GM18907 (cell line): ENCODE measurements at regions not wholly inside any gene's neighbourhood (a gene's known extent, or its start where the extent isn't known, plus 50 kb on each side); places are given as distances from the start of the nearest gene placed in this dataset.
"Not testable (repeated sequence)": the region's sequence is repeated elsewhere in the genome, so short reads cannot be mapped to it uniquely, and the experiment has no call there.

ENCODE experiments used
- ATAC-seq: cut with Tn5 transposase; IDR thresholded peaks from one replicate; pipeline ENCODE4 v1.9.1; 2021; ENCODE audit warnings: mild to moderate bottlenecking, moderate library complexity; ENCODE audit not compliant: unreplicated experiment

DNA sequence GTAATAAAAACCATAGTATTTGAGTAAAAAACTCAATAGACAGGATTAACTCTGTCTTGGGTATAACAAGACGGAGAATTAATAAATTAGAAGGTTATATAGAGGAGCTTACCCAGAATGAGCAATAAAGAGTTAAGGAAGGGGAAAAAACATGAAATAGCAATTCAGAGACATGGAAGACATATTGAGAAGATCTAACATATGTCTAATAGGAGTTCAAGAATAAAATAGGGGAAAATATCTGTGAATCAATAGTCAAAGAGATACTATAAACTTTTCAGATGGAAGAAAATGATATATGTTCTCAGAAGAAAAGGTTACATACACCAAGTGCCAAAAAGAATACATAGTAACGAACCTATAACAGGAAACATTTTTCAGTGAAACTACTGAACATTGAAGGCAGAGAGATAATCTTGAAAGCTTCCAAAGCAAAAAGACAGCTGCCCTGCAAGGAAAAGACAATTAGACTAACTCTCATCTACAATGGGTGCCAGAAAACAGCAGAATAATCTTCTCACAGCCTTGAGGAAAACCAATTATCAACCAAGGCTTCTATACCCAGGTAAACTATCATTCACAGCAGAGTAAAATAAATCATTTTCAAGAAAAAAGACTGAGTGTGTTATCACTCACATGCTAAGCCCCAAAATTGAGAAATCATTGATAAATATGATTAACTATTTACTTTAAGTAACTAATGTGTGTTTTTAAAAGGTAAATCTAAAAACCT, 106.0 kb downstream of the ENC1 start:
- ATAC-seq: no peak

DNA sequence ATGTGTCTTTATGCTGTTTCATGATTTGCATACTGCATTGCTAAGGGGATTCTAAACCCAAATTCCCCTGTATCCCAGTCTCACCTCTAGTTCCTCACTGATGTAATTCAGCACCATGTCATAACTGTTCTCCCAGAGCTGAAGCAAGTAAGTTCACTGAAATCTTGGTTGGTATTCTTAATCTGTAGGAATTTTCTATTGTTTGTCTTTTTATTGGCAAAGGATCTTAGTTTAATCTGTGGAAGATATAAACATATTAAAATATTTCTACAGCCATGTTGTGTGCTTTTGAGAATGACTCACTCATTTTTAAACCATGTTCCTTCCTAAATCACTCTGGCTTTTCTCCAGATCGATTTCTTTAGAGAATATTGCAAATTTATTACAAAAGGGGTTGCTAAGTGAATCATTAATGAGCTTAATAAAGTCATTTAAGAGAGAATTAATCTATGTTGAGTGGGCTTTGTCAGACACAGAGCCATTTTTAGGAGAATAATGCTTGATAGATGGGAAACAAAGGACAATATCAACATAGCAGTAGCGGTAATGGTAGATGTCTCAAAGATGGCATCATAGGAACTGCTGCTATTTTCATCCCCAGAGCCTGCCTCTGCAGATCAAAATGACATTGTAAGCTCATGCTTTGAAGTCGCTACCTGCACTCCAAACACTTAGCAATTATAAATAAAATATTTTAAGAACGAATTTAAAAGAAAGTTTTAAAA, 110.0 kb downstream of the ENC1 start:
- ATAC-seq: no peak

DNA sequence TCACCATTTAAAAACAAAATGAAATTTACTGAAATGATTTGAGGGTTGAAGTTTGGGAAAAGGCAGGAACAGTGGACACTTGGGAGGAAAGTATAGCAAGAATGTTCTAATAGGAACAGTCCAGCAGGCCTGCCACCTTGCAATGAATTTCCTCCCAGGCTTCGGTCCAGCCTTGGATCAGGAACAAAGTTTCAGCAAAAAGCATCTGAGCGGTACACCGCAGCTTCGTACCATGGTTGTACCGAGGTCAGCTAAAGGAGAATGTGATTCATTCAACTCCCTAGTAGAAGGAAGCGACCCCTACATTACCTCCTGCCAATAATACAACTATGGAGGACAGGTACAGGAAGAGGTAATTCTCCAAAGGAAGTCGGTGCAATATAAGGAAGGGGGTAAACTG, 111.4 kb downstream of the ENC1 start:
- no peak for ATAC-seq

DNA sequence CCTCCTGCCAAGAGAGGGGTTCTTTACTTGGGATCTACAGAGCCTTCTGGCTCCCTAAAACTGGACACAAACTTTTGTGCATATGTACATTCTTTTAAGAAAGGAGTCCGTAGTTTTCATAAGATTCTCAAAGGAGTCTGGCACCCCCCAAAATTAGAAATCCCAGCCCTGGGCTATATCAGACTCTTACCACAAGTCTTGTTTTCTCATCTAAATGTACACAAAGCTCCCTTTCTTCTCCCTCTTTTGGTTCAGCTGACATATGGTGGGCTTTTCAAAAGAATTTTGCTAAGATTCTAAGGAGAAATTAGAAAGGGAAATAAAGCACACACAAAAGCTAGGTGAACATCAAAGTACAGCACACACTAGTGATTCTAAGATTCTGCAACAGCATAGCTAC, 114.4 kb downstream of the ENC1 start:
- ATAC-seq: no peak

DNA sequence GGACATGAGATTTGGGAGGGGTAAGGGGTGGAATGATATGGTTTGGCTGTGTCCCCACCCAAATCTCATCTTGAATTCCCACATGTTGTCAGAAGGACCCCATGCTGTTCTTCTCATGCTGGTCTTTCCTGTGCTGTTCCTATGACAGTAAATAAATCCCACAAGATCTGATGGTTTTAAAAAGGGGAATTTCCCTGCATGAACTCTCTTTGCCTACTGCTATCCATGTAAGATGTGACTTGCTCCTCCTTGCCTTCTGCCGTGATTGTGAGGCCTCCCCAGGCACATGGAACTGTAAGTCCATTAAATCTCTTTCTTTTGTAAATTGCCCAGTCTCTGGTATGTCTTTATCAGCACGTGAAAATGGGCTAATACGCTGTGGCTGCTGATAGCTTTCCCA, 115.8 kb downstream of the ENC1 start:
- ATAC-seq: not testable (repeated sequence)

DNA sequence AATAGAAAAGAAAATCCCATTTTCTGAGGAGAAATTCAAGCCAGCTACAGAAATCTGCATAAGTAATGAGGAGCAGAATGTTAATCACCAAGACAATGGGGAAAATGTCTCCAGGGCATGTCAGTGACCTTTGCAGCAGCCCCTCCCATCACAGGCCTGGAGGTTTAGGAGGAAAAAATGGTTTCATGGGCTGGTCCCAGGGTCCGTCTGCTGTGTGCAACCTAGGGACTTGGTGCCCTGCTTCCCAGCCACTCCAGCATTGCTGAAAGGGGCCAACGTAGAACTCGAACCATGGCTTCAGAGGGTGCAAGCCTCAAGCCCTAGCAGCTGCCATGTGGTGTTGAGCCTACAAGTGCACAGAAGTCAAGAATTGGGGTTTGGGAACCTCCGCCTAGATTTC, 116.8 kb downstream of the ENC1 start:
- ATAC-seq: not testable (repeated sequence)

DNA sequence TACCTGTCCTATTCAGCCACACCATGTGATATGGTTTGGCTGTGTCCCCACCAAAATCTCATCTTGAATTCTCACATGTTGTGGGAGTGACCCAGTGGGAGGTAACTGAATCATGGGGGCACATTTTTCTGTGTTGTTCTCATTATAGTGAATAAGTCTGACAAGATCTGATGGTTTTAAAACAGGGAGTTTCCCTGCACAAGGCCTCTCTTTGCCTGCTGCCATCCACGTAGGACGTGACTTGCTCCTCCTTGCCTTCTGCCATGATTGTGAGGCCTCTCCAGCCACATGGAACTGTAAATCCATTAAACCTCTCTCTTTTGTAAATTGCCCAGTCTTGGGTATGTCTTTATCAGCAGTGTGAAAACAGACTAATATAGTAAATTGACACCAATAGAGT, 117.7 kb downstream of the ENC1 start:
- ATAC-seq: not testable (repeated sequence)

DNA sequence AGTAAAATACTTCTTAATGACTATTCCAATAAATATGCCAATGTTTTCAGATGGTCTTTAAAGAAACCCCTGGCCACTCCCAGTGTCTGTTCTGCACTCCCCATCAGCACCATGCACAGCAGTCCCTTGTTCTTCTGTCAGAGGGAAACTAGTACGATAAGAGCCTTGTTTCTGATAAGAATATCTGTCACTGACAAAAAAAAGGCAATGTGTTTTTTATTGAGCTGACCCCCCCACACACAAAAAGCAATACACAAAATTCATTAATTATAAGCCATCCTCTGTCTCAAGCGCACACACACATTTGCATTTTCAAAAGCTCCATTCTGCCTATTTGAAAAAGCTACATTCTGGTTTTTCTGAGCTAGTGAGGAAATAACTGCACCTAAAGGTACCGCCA, 119.1 kb downstream of the ENC1 start:
- no peak for ATAC-seq

DNA sequence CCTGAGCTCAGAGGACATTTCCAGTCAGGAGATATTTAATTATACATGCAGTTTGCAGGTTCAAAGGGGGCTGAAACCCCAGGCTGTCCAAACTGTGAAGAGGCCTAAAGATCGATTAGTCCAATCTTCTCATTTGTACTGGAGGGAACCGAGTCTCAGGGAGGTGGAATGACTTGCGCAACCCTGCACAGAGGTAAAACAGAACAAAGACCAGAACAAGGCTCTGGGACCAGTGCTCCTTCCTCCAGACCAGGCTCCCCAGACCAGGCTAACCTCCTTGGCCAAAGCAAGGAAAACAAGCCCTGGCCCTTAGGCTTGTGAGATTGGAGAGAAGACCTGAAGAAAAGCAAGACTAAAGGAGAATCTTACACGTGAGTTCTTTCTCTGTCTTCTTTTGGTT, 120.8 kb downstream of the ENC1 start:
- no peak for ATAC-seq

DNA sequence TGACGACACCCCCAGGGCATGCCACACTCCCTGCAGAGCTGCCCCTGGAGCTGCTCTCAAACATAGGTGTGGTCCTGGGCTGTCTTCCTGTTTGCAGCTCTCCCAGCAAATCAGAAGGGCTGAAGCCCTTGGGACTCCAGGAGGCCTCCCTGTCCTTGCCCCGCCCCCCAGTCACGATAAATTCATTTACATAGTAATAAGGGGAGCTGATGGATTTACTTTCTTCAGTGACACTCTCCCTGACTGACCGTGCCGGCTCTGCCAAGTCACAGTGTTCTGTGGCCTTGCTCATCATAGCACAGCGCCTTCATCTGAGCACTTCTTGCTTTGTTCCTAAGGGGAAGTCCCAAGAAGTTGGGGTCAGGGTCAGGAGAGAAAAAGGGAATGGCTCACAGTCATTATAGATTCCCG, 121.4 kb downstream of the ENC1 start:
- no peak for ATAC-seq

DNA sequence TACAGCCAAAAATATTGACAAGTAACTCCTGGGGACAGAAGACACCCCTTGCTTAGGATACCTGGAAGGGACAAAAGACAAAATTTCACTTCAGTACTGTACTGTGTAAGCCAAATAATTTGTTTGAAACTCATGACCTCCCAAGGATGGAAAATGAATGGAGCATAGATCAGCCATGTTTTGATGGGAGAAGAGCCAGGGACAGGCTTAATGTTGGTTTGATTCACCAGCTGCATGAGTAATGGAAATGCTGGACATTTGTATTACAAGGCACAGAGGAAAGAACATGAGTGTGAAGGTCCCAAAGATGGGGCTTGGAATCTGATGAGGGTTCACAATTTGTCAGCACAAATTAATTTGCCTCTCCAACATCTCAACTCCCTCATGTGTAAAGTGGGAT, 122.8 kb downstream of the ENC1 start:
- no peak for ATAC-seq

DNA sequence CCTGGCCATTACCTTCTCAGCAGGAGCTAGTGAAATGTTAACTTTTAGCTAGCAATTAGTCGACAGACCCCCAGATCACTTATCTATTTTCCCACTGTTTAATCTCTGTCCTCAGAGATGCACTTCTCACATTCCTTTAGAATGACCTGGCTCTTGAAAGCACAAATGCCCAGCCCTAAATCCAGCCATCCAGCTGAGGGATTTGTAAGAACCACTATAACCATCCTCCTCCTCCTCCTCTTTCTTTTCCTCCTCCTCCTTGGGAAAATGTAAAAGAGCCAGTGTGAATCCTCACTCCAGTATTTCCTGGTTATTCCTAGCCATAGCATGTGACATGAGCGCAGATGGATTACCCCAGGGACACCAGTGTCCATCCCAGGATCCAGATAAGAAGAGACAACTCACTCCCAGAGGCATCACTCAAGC, 124.3 kb downstream of the ENC1 start:
- ATAC-seq: no peak

DNA sequence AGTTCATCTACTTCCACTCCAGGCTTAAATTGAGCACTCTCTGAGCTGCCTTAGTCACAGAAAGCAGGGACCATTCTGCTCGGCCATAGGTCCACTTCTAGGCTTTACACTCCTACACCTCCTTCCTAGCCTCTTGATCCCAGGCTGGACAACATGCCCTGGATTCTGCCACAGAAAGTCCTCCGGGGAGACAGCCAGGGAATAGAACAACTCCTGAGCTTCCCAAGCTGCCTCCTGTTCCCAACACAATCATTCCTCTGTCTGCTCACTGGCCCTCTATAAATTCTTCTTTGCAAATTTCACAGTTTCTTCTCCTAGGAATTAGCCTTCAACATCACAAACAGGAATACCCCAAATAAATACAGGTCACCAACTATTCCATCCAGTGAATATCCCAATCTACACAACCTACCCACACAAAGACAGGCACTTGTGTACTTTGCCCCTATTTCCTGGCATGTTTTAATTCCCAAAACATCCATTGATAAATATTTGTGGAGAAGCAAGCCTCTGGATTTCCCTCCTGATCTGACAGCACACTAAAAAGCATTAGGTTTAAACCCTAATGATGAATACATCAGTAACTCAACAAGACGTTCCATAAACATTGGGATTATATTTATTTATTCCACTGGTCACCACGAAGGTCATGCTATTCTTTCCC, 125.5 kb downstream of the ENC1 start:
- ATAC-seq: no peak

DNA sequence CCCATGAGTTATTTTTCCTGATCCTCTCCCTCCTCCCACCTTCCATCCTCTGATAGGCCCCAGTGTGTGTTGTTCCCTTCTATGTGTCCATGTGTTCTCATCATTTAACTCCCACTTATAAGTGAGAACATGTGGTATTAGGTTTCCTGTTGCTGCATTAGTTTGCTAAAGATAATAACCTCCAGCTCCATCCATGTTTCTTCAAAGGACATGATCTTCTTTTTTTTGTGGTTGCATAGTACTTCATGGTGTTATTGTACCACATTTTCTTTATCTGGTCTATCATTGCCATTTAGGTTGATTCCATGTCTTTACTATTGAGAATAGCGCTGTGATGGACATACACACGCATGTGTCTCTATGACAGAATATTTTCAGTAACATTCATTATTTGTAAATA, 128.8 kb downstream of the ENC1 start:
- ATAC-seq: not testable (repeated sequence)

DNA sequence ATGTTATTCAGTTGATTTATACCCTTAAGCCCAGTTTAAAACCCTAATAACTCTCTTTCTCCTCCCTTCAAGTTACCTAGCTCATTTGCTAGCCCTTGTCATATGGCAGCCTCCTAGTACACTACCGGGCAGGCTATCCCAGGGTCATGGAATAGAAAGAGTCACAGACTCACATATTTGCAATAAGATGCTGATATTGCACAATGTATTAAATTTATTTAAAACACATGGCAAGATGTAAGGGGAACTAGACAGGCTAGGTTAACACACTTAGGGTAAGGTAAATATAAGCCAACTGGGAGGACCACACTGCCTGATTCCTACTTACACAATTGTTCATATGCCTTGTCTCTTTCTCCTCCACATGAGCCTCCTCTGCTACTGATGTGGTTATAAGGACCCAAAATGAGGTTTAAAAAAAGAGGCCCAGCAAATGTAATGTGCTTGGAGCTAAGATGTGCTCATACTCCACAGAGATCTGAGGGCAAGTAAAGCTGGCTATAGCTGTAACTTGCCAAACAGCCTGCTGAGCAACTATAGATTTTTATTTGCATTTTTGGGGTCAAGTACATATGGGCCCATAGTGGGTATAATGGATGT, 130.0 kb downstream of the ENC1 start:
- ATAC-seq: no peak

DNA sequence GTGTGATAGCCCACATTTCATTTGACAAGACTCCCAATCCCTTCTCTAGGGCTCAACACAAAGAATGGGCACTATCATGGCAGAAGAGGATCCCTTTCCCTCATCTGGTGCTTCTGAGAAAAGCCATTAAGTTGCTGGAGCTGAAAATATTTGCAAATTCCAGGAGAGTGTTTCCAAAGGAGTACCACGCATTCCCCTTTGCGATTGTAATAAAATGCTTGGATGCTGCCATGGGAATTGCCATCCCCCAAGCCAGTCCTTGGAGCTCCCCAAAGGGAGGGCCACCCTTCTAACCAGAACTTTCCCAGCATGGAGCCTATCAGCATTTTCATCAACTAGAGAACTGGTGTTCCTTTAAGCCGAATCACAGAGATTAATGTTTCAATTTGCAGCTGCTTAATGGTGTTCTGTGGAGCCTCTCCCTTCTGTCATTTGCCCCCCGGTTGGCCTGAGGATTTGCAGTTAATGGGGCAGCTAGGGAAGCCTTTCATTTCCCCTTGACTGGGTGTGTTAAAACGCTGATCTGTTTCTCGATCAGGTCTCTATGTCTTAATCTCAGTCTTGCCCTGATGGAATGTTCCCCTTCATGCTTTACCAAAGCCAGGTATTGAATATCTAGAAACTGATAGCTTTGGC, 133.0 kb downstream of the ENC1 start:
- no peak for ATAC-seq

DNA sequence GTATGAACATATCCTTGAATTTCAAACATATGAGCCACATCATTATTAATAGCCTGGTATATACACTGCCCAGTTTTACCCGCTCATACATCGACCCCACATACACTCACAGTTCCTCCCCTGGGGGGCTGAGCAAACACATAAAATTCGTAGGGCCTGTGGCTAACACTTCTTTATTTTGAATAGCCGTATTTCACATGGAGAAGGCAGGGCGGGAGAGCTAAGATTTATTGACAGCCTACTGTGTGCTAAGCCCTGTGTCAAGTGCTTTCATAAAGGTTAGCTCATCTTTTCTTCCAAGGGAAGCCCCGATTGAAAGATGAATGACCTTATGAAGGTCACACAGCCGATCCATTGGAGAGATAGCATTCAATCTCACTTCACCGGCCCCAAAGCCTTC, 134.4 kb downstream of the ENC1 start:
- ATAC-seq: no peak

DNA sequence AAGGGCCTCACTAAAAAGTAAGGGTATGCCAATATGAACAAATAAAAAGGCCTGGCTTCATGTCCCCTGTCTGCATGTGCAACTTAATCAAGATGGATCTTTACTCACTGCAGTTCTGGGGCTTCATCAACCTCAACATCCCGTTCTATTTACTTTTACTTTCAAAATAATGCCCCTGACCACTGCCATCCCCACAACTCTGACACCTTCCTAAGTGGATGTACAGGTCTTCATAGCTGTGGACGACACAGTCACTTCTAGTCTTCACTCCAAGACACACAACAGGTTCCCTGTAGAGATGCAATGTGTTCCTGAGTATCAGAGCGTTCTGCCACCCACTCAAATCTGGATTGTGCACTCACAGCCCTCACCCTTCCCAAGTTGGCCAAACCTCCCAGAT, 136.1 kb downstream of the ENC1 start:
- ATAC-seq: no peak

DNA sequence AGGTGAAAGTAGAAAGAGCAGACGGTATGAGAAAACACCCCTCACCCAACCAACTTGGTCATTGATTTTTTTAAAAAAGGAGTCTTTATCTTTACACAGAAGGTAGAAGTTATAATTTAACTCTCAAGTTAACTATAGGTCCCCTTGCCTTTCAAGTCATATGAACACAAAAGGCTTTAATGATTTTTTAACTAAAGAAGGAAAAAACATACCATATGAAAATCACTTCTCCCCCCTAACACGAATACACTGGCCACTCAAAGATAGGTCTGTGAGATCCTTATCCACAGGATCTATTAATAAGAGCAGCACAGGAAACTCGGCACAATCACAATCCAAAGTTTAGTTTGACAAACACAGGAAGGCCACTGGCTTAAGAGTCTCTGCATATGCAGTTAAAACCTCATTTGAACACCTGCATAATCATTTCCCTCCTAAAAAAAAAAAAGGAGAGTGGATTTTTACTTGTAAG, 138.0 kb downstream of the ENC1 start:
- no peak for ATAC-seq

DNA sequence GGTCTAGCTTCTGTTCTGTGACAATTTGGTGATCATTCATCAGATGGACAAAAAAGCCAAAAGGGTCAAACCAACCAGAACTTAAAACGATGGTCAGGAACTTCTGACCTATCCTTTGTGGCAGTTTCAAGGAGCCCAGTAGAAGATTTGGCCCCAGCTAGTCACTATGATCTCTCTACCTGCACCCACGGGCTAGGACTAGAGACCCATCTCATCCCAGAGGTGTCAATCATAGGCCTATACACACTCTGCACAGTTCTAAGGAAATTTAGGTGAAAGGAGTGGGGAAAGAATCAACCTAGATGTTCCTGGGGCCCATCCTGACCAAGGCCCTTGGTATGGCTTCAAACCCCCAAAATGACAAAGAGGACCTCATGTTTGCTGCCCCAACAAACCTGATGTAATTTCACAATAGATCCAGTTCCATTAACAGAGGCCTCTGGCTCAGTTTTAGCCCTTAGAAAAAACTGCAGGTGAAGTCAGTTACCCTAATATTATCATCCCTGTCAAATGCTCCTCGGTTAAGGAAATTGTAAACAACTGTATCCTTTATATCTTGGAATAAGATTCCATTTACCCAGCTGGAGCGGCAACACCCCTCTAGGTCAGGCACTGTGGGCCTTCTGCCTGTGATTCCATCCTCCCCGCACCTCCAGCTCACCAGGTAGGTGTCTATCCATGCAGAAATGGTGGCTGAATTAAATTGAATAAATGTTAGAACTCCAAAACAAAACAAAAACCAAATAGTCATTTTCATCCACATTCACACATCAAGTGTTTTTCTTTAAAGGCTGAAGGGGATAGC, 138.7 kb downstream of the ENC1 start:
- ATAC-seq: no peak
